ENCODE measurements at regions not wholly inside any gene's neighbourhood (a gene's known extent, or its start where the extent isn't known, plus 50 kb on each side); places are given as distances from the start of the nearest gene placed in this dataset.
A peak's percentile ranks its signal among the peaks of the same experiment; 100 is the strongest.

- 71 to 85% (median 81%) methylated on average over 3 of the region's 3 CpGs for WGBS, 5 donors
Observed at GRCh38 chr6:137269803-137270202, 50.6 kb upstream of the IFNGR1 start.

GRCh38 chr6:137269347-137269746 lies 50.2 kb upstream of the IFNGR1 start:
- intact Hi-C loops (cut with DNase I; ENCODE audit: low total_unique reads) = loop anchor here (10.0 kb wide), 1 partner anchor 45 kb away; no protein-coding TSS in a partner anchor
- Histone ChIP-seq H3K27ac (peak overlapping the region in 5 of 8 donors; percentile 15 to 59 (median 43)), H3K9me3 (no peaks in the 10 kb centered on the region), H3K36me3 (no peaks in the 10 kb centered on the region), H3K27me3 (replicated peaks in 1 of 7) (no peaks in the 10 kb centered on the region), H3K4me1 (peaks cover 0 to 27% (median 13%) of the 10 kb centered on the region in 6 donors), H3K4me3 (no peak overlapping the region)
- DNase-seq = no peak
- TF ChIP-seq POLR2AphosphoS5 (IDR thresholded peaks at IDR 0.05) (no peak), POLR2A (IDR thresholded peaks at IDR 0.05) (no peak), CTCF (IDR thresholded peaks at IDR 0.05 in 8 of 11, conservative IDR thresholded peaks at IDR 0.05 in 3 of 11) (no peak)
- WGBS, 5 donors = 78 to 87% (median 85%) methylated on average over 3 of the region's 3 CpGs

More at GRCh38 chr6:137269803-137270202, 50.6 kb upstream of the IFNGR1 start:
- peak overlapping the region in 5 of 8 donors; percentile 15 to 59 (median 43) for H3K27ac ChIP-seq
- peaks cover 0 to 27% (median 13%) of the 10 kb centered on the region in 6 donors for H3K4me1 ChIP-seq
- intact Hi-C loops (cut with DNase I; ENCODE audit: low total_unique reads) = loop anchor here (5.0 to 10.0 kb wide), 3 partner anchors 45 to 372 kb away; no protein-coding TSS in a partner anchor
- no peak for DNase-seq
- H3K4me3 ChIP-seq = no peak overlapping the region
- H3K36me3 ChIP-seq = no peaks in the 10 kb centered on the region
- no peaks in the 10 kb centered on the region for H3K9me3 ChIP-seq
- TF ChIP-seq POLR2A (IDR thresholded peaks at IDR 0.05) (no peak), POLR2AphosphoS5 (IDR thresholded peaks at IDR 0.05) (no peak), CTCF (IDR thresholded peaks at IDR 0.05 in 8 of 11, conservative IDR thresholded peaks at IDR 0.05 in 3 of 11) (no peak)
- no peaks in the 10 kb centered on the region for H3K27me3 ChIP-seq (replicated peaks in 1 of 7)
